ENCODE measurements at regions not wholly inside any gene's neighbourhood (a gene's known extent, or its start where the extent isn't known, plus 50 kb on each side); places are given as distances from the start of the nearest gene placed in this dataset.

DNA sequence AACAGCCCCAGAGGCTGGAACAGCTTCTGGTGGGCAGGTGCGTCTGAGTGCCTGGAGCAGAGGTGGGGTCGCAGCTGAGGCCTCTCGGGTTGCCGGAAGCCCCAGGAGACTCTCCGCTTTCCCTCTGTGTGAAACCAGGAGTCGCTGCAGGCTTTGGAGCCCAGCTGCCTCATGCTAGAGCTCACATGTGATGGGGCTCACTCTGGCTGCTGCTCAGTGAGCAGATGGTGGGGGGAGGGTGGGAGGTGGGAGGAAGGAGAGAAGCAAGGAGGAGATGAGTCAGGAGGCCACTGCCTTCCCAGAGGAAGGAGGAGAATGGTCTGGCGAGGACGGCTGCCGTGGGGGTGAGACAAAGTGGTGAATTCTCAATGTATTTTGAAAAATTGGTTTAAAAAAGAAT lies 290.1 kb upstream of the CHRNA7 start:
- no peaks in the 10 kb centered on the region for H3K27me3 ChIP-seq (ENCODE audit: control insufficient read depth, insufficient read depth, low read length)
- no peak overlapping the region for H3K9ac ChIP-seq (ENCODE audit: low read length)
- H3K9me3 ChIP-seq (ENCODE audit: control insufficient read depth, insufficient read depth, low read depth, low read length): peaks cover 9% of the 10 kb centered on the region
- no peaks in the 10 kb centered on the region for H3K36me3 ChIP-seq (ENCODE audit: control insufficient read depth, insufficient read depth, low read length)
- no peak overlapping the region for H3K27ac ChIP-seq (ENCODE audit: low read depth, low read length)
- H3K4me3 ChIP-seq (ENCODE audit: low read depth, low read length): no peak overlapping the region
- peaks cover 3% of the 10 kb centered on the region; the same call in 1 of the 2 replicates for H3K4me1 ChIP-seq (ENCODE audit: control insufficient read depth, insufficient read depth, low read length)

DNA sequence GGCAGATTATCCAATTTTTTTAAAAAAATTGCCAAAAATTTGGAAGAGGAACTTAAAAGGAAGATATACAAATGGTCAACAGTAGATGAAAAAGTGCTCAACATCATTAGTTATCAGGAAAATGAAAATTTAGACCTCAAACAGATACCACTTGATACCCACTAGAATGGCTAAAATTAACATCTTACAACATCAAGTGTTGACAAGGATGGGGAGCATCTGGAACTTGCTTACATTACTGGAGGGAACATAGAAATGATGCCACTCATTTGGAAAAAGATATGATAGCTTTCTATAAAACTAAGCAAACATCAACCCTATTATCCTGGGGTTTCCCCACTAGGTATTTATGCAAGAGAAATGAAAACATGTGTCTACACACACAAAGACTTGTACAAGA lies 284.5 kb upstream of the CHRNA7 start:
- Histone ChIP-seq H3K4me1 (ENCODE audit: control insufficient read depth, insufficient read depth, low read length) (no peaks in the 10 kb centered on the region), H3K36me3 (ENCODE audit: control insufficient read depth, insufficient read depth, low read length) (no peaks in the 10 kb centered on the region), H3K4me3 (ENCODE audit: low read depth, low read length) (no peak overlapping the region), H3K9me3 (ENCODE audit: control insufficient read depth, insufficient read depth, low read depth, low read length) (peaks cover 9% of the 10 kb centered on the region), H3K9ac (ENCODE audit: low read length) (no peak overlapping the region), H3K27ac (ENCODE audit: low read depth, low read length) (no peak overlapping the region), H3K27me3 (ENCODE audit: control insufficient read depth, insufficient read depth, low read length) (no peaks in the 10 kb centered on the region)

DNA sequence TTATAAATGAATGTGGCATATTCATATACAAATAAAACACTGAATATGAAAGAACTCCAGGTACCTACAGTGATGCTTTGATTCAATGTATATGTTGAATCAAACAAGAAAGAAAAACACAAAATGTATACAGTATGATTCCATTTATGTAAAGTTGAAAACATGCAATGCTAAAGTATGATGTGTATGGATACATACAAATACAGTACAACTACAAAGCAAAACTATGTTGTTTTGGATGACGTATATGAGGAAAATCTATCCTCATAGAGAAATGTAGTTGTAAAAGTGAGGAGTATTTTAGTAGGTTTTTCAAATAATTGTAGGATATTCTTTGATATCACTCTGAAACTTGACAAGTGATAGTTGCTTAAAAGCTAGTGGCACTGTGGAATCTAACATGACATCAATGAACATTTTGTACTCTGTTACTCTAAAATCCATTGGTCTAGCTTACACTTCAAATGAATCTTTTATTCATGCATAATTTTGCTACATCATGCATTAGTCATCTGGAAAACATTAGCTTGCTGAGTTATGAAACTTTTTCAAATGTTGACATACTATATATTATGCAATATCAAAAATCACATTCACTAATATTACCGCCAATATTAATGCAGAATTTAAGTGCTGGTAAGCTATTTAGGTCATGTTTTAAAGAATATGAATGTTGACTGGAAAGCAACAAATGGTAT lies 278.1 kb upstream of the CHRNA7 start:
- H3K4me1 ChIP-seq (ENCODE audit: control insufficient read depth, insufficient read depth, low read length): no peaks in the 10 kb centered on the region
- no peak overlapping the region for H3K27ac ChIP-seq (ENCODE audit: low read depth, low read length)
- no peaks in the 10 kb centered on the region for H3K9me3 ChIP-seq (ENCODE audit: control insufficient read depth, insufficient read depth, low read depth, low read length)
- H3K36me3 ChIP-seq (ENCODE audit: control insufficient read depth, insufficient read depth, low read length): no peaks in the 10 kb centered on the region
- no peak overlapping the region for H3K9ac ChIP-seq (ENCODE audit: low read length)
- no peaks in the 10 kb centered on the region for H3K27me3 ChIP-seq (ENCODE audit: control insufficient read depth, insufficient read depth, low read length)
- H3K4me3 ChIP-seq (ENCODE audit: low read depth, low read length): no peak overlapping the region

DNA sequence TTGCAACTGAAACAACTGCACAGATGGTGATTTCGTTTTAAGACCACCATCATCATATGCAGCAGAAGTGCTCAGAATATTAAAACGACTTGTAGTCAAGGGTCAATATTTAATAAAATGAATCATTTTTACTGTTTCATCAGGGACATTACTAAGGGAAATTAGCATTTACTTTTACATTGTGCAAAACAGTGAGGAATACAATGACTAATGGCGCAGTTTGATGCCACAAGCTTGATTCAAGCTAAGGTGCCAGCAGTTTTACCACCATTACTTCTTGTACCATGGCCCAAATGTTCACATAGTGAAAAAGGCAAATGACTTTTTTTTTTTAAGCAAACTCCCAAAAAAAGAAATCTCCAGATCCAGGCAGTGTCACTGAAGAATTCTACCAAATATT lies 277.4 kb upstream of the CHRNA7 start:
- Histone ChIP-seq H3K36me3 (ENCODE audit: control insufficient read depth, insufficient read depth, low read length) (no peaks in the 10 kb centered on the region), H3K4me1 (ENCODE audit: control insufficient read depth, insufficient read depth, low read length) (no peaks in the 10 kb centered on the region), H3K9me3 (ENCODE audit: control insufficient read depth, insufficient read depth, low read depth, low read length) (no peaks in the 10 kb centered on the region), H3K9ac (ENCODE audit: low read length) (no peak overlapping the region), H3K4me3 (ENCODE audit: low read depth, low read length) (no peak overlapping the region), H3K27me3 (ENCODE audit: control insufficient read depth, insufficient read depth, low read length) (no peaks in the 10 kb centered on the region), H3K27ac (ENCODE audit: low read depth, low read length) (no peak overlapping the region)

DNA sequence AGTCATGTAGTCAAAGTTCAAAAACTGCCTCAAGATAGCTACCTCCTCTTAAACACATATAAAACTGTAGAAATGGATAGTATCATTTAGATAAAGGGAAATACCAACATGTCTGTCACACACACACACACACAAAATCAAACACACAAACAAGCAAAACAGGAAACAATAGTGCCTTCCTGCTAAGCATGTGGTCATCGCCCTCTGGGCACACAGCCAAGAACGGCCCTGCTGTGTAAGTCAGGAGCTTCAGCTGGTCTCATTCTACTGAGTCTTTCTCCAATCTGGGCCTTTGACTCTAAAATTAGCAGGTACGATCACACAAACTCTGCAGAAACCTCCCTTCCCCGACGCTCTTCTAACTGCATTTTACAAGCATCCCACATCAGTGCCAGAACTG lies 272.2 kb upstream of the CHRNA7 start:
- Histone ChIP-seq H3K9me3 (ENCODE audit: control insufficient read depth, insufficient read depth, low read depth, low read length) (no peaks in the 10 kb centered on the region), H3K36me3 (ENCODE audit: control insufficient read depth, insufficient read depth, low read length) (no peaks in the 10 kb centered on the region), H3K27me3 (ENCODE audit: control insufficient read depth, insufficient read depth, low read length) (no peaks in the 10 kb centered on the region), H3K9ac (ENCODE audit: low read length) (no peak overlapping the region), H3K4me3 (ENCODE audit: low read depth, low read length) (no peak overlapping the region), H3K27ac (ENCODE audit: low read depth, low read length) (no peak overlapping the region), H3K4me1 (ENCODE audit: control insufficient read depth, insufficient read depth, low read length) (no peaks in the 10 kb centered on the region)

DNA sequence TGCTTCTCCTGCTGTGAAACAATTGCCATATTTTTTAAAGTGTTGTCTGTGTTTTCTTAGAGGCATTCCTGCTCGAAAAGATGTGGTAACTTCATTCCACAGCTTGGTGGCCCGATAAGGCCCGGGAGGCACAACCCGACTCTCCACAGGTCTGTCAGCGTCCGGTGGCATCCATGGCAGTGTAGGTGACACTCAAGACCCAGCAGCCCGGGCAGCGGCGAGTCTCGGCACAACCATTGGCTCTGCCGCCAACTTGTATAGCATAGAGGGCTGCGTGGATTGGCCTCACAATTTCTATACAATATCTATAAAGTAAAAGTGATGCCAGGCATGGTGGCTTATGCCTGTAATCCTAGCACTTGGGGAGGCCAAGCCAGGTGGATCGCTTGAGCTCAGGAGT lies 262.3 kb upstream of the CHRNA7 start:
- Histone ChIP-seq H3K36me3 (ENCODE audit: control insufficient read depth, insufficient read depth, low read length) (no peaks in the 10 kb centered on the region), H3K9me3 (ENCODE audit: control insufficient read depth, insufficient read depth, low read depth, low read length) (no peaks in the 10 kb centered on the region), H3K4me1 (ENCODE audit: control insufficient read depth, insufficient read depth, low read length) (no peaks in the 10 kb centered on the region), H3K27me3 (ENCODE audit: control insufficient read depth, insufficient read depth, low read length) (no peaks in the 10 kb centered on the region), H3K4me3 (ENCODE audit: low read depth, low read length) (no peak overlapping the region), H3K27ac (ENCODE audit: low read depth, low read length) (no peak overlapping the region), H3K9ac (ENCODE audit: low read length) (no peak overlapping the region)

DNA sequence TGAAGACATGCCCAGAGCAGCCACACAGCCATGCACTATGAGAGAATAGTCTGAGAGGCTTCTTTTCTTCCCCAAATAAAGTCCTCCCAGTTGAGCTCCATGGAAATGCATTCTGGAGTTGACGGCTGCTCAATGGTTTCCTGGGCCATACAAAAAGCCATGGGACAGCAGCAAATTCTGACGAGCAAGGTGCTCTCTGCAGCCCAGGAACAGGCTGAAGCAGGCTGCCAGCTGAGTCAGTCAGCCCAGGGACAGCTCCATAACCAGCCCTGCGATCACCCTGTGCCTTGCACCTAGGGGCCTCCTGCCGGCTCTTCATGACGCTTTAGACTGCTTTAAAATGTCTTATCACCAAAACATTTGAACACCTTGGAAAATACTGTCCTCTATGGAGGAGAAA lies 256.3 kb upstream of the CHRNA7 start:
- no peaks in the 10 kb centered on the region for H3K36me3 ChIP-seq (ENCODE audit: control insufficient read depth, insufficient read depth, low read length)
- no peak overlapping the region for H3K27ac ChIP-seq (ENCODE audit: low read depth, low read length)
- no peaks in the 10 kb centered on the region for H3K27me3 ChIP-seq (ENCODE audit: control insufficient read depth, insufficient read depth, low read length)
- no peak overlapping the region for H3K9ac ChIP-seq (ENCODE audit: low read length)
- H3K9me3 ChIP-seq (ENCODE audit: control insufficient read depth, insufficient read depth, low read depth, low read length): no peaks in the 10 kb centered on the region
- H3K4me3 ChIP-seq (ENCODE audit: low read depth, low read length): no peak overlapping the region
- no peaks in the 10 kb centered on the region for H3K4me1 ChIP-seq (ENCODE audit: control insufficient read depth, insufficient read depth, low read length)

DNA sequence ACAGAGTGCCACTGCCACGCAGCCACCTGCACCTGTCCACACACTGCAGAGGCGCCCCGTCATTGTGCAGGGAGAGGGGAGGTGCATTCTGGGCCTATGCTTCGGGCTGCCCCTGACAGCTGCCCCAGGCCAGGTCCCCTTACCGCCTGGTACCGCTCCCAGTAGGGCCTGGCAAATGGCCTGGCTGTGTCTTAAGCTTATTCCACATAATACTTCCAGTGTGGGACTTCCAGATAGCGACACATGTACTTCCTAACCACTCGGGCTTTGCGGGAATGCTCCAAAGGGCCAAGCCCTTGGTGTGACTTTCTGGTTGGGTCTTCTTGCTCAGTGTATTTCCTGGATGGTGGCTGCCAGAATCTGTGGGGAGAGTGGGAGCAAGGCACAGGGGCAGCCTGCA lies 254.3 kb upstream of the CHRNA7 start:
- Histone ChIP-seq H3K36me3 (ENCODE audit: control insufficient read depth, insufficient read depth, low read length) (no peaks in the 10 kb centered on the region), H3K4me1 (ENCODE audit: control insufficient read depth, insufficient read depth, low read length) (no peaks in the 10 kb centered on the region), H3K9ac (ENCODE audit: low read length) (no peak overlapping the region), H3K4me3 (ENCODE audit: low read depth, low read length) (no peak overlapping the region), H3K9me3 (ENCODE audit: control insufficient read depth, insufficient read depth, low read depth, low read length) (no peaks in the 10 kb centered on the region), H3K27me3 (ENCODE audit: control insufficient read depth, insufficient read depth, low read length) (no peaks in the 10 kb centered on the region), H3K27ac (ENCODE audit: low read depth, low read length) (no peak overlapping the region)

DNA sequence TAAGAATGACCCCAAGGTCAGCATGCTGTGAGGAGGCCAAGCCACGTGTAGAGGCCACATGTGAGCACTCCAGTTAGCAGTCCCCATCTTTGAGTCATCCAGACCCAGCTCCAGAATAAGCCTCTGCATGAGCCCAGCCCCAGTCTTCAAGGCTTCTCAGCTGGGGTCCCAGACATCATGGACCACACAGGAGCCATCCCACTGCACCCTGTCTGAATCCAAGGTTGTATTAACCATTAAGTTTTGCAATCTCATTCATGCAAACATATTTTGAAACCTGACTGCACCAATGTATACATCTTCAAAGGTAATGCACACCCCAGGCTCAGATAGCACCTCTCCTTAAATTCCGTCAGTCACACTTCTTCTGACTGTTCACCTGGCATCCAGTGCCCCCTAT lies 249.1 kb upstream of the CHRNA7 start:
- no peaks in the 10 kb centered on the region for H3K36me3 ChIP-seq (ENCODE audit: control insufficient read depth, insufficient read depth, low read length)
- no peak overlapping the region for H3K27ac ChIP-seq (ENCODE audit: low read depth, low read length)
- H3K9ac ChIP-seq (ENCODE audit: low read length): no peak overlapping the region
- no peak overlapping the region for H3K4me3 ChIP-seq (ENCODE audit: low read depth, low read length)
- H3K27me3 ChIP-seq (ENCODE audit: control insufficient read depth, insufficient read depth, low read length): no peaks in the 10 kb centered on the region
- no peaks in the 10 kb centered on the region; the same call in 1 of the 2 replicates for H3K4me1 ChIP-seq (ENCODE audit: control insufficient read depth, insufficient read depth, low read length)
- H3K9me3 ChIP-seq (ENCODE audit: control insufficient read depth, insufficient read depth, low read depth, low read length): no peaks in the 10 kb centered on the region

DNA sequence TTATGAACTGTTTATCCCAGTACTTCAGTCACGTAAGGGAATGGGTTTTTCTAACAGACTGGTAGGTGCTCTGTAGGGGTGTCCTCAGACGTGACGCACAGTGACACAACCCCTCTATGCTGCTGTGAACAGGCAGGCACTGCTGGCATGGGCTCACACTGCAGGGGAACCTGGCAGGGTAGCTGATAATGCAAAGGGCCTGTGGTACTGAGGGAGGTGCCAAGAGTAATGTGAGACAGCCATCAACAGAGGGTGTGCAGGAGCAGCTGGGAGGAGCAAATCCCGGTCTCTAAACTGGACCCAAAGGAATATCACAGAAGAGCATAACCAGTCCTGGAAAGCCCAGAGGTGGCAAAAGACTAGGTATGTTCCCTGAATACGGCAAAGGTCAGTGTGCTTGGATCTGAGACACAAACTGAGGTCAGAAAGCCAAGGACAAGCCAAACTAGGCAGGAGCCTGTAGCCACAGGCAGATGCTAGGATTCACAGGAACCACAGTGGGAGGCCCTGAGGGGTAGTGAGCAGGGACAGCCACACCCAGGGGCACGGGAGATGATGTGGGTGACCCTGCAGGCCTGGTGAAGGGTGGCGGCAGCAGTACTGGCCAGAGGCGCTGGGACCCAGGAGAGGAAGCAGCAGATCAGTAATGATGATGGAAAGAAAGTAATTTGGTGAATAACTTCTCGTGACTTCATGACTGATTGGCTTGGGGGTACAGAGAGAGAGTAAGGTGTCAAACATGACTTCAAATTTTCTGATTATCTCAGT lies 248.1 kb upstream of the CHRNA7 start:
- peaks cover 8% of the 10 kb centered on the region; the same call in 1 of the 2 replicates for H3K4me1 ChIP-seq (ENCODE audit: control insufficient read depth, insufficient read depth, low read length)
- no peak overlapping the region for H3K27ac ChIP-seq (ENCODE audit: low read depth, low read length)
- H3K27me3 ChIP-seq (ENCODE audit: control insufficient read depth, insufficient read depth, low read length): no peaks in the 10 kb centered on the region

DNA sequence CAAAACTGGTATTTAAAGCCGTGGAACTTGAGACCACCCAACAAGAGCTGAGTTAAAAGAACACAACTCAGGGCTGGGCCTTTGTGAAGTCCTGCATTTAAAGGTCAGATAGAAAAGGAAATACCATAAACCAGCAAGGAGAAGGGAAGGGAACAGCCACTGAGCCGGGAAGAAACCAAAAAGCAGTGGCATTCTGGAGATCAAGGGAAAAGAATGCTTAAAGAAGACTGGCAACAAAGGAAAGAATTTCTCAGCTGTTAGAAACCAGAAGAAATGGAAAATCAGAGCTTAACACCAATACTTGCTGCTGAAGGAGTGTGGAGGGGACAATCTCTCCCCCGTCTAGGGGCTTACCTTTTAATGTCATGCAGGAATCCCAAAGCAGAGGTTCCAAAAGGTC lies 247.4 kb upstream of the CHRNA7 start:
- H3K36me3 ChIP-seq (ENCODE audit: control insufficient read depth, insufficient read depth, low read length): no peaks in the 10 kb centered on the region
- H3K9ac ChIP-seq (ENCODE audit: low read length): no peak overlapping the region
- H3K9me3 ChIP-seq (ENCODE audit: control insufficient read depth, insufficient read depth, low read depth, low read length): no peaks in the 10 kb centered on the region
- H3K4me1 ChIP-seq (ENCODE audit: control insufficient read depth, insufficient read depth, low read length): peaks cover 8% of the 10 kb centered on the region; the same call in 1 of the 2 replicates
- H3K27ac ChIP-seq (ENCODE audit: low read depth, low read length): no peak overlapping the region
- no peaks in the 10 kb centered on the region for H3K27me3 ChIP-seq (ENCODE audit: control insufficient read depth, insufficient read depth, low read length)
- H3K4me3 ChIP-seq (ENCODE audit: low read depth, low read length): no peak overlapping the region

More for the DNA sequence above, 248.1 kb upstream of the CHRNA7 start:
- H3K9ac ChIP-seq (ENCODE audit: low read length): no peak overlapping the region
- no peaks in the 10 kb centered on the region for H3K9me3 ChIP-seq (ENCODE audit: control insufficient read depth, insufficient read depth, low read depth, low read length)
- H3K4me3 ChIP-seq (ENCODE audit: low read depth, low read length): no peak overlapping the region
- no peaks in the 10 kb centered on the region for H3K36me3 ChIP-seq (ENCODE audit: control insufficient read depth, insufficient read depth, low read length)
